Right hindlimb (tissue), 1 donor: ENCODE measurements at regions not wholly inside any gene's neighbourhood (a gene's known extent, or its start where the extent isn't known, plus 50 kb on each side); places are given as distances from the start of the nearest gene placed in this dataset.
"Not testable (repeated sequence)": the region's sequence is repeated elsewhere in the genome, so short reads cannot be mapped to it uniquely, and the experiment has no call there.

Experiments used
- DNase-seq: peaks from one replicate; pipeline ENCODE4 v3.0.0-alpha.2; 2018

DNA sequence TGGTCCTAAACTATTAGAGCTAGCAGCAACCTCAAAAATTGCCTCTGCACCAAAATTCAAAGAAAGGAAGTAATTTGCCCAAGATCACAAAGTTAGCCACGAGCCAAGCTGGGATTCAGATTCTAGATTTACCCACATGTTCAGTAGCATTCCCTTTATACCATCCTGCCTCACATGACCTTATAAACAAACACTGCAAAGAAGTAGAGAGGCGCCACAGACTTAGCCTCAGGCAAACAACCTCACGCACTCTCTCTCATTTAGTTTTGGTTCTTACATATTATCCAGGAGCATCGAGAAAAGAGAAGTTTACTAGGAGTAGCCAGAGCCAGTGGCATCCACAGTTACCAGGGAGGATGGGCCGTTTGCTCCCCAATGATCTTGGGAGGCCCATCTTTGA, 226.6 kb downstream of the OSR1 start:
- no peak for DNase-seq

DNA sequence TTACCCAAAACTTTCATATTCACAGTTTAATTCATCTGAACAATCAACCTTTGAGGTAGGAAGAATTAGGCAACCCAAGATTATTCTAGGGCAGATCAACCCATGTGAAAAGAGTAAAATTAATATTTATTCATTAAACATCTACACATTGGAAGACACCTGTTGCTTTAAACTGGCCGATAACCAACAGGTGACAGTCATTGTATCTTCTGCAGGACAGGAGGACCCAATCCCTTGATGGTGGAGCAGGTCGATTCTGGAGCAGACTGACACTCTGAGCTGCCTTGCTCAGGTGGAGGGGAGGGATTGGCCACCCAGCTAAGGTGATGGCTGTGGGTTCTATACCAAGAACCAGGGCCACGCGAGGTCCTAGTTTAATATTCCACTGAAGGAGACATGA, 230.3 kb downstream of the OSR1 start:
- DNase-seq, result no peak

DNA sequence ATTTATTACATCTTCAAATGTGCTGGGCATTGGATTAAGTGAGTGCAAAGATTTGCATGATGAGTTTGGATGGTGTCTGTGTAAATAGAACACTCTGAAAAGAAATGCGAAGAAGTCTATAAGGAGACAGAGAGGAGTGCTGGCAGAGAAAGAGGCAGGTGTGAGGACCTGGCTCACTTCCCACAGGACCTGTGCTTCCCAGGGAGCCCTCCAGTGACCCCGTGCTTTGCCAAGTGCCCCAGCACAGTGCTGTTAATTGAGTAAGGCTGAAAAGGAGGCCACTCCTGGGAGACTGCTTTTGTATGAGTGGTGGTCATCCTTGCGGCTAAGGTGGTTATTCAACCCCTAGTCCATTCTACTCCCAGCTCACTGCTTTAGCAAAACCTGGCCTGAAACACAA, 230.8 kb downstream of the OSR1 start:
- no peak for DNase-seq

DNA sequence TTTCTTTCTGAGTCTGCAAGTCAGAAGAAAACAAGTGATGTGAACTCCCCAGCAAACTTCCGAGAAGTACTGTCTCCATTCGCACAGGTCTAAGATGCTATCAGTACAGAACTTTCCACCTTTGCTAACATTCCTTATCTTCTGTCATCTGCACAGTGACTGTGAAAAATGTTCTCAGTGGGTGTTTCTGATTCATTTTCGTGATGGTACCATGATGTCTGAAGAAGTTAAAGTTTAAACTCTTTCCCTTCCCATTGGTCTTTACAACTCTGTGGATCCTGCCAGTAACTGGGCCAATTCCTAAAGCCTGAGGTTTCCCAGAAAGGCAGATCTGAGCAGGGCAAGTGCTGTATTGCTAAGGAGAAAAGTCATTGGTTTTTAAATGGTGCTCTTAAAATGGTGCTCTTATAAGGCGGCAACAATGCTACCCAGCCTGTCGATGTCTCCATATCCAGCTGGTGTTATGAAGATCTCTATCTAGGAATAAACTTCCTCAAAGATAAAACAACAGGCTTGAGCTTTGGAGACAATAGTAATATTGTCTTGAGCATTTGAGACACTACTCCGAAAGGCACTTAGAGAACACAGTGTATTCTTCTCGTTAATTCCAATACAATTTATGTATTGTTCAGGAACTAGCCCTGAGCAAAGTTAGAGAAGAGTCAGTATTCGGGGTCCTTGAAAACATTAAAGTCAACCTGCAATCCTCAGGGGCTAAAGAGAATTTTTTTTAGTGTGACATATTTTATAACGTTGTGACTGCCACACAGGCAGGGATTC, 232.3 kb downstream of the OSR1 start:
- no peak for DNase-seq

DNA sequence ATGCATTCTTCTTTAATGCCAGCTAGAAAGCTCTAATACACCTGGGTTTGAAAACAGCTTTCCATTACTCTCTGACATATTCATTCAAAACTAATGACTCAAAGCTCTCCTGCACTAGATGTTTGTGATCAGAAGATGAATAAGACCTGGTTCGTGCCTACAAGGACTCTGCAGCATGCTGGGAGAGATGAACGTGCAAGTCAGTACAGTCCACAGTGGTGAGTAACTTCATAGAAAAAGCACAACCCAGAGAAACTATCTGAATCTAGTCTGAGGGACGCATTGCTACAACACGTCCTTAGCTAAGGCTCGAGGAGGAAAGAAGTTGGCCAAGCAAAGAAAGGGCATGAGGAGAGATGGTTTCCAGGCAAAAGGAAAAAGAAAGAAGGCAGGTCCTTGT, 234.3 kb downstream of the OSR1 start:
- DNase-seq, result no peak

DNA sequence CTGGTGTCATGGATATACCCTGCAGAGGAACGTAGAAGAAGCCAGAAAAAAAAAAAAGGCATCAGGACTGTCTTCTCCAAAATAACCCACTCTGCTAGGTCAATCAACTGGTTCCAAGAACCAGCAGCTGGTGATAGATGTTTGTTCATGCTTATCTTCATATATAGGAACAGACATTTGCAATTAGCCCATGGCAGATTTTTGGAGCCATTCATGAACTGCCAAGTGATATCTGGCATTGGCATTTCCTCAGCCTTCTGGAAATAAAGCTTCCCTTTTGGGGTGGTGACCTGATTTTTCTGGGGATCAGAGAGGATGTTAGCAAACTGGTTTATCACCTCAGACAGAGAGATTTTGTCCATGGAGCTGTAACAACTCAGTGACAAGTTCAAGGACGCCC, 234.9 kb downstream of the OSR1 start:
- DNase-seq, result no peak

DNA sequence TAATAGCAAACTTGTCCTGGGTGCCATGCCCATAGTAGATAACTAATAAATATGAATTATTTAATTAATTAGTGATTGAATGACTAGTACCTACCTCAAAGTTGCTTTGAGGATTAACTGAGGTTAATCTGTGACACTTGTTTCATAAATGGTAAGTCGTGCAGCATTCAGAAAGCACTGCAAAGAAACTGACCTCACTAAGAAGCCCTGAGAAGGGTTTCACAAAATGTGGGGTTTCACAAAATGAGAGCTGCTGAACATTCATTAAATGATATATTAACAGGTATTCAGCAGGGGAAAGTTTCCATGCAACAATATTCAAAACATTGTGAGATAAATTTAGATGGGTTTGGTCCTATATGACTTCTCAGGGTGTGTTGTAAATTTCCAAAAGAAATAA, 236.2 kb downstream of the OSR1 start:
- no peak for DNase-seq

DNA sequence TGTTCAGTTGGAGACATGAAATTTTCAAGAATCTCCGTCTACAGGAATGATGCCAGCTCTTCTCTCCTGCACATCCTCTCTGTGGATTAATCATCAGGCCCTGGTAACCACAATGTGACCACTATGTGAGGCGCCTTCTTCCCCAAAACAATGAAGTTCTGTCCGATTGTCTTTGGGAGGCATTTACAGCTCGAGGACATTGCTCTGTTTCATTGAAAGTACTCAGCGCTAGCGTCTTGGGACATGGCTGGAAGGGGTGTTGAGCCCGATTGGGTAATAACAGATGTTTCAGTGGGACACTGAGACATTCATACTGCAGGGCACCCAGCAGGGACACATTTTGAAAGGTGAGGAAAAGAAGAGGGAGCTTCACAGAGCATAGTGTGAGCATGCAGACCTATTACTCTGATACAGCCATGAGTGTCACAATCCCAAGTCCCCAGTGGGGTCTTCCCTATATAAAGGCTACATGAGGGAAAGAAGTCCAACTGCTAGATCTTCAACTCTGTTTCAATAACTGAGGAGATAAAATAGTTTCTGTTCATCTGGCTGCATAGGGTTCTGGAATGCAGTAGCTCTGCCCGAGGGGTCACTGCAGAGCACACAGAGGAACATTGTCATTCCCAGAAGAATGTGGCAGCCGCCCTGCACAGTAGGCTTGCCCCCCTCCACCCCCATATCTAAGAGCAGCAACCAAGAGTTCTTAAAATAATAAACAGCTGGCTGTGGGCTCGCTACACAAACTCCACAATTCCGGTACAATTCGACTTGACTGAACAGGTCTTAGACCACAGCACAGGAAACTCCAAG, 237.3 kb downstream of the OSR1 start:
- no peak for DNase-seq

DNA sequence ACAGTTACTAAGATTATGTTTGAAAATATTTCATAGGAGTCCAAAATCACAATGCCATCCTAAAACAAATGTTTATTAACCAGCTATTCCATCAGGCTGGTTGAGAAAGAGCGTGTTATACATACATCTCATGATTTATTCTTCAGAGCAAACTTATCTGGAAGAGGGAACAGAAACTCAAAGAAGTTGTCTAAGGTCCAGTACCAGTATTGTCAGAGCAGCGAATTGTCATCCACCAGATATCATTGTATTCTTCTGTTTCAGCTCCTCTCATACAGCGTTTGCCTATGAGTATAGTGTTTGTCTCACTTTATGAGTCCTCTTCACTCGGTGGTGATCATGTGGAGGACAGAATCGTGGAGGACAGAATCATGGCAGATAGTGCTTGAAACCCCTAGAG, 238.2 kb downstream of the OSR1 start:
- no peak for DNase-seq

DNA sequence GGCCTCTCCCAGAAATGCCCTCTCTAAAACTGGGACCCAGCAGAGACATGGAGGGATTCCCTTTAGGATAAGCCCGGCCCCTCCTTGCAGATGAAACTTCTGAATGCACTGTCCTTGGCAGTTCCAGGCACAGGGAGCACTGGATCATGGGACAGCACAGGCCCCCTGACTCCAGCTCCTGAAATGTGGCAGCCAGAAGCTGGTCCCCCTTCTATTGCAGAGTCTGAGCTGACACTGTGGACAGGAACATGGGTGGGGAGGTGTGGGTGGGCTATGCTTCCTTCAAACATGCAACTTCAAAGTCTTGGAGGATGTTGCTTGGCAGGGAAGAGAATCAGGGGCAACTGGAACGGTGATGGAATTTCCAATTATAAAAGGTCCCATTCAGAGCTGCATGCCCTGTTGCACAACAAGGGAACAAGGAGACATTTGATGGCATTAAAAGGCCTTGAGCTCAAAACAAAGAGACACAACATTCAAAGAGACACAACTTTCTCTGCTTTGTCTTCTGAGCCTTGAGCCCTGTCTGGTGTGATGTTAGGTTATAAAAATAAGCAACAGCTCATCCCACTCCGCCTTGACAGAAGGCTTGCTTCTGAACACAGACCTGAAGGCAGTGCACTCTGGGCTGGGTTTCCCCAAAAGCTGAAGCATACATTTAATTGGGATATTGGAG, 239.0 kb downstream of the OSR1 start:
- DNase-seq, result no peak

DNA sequence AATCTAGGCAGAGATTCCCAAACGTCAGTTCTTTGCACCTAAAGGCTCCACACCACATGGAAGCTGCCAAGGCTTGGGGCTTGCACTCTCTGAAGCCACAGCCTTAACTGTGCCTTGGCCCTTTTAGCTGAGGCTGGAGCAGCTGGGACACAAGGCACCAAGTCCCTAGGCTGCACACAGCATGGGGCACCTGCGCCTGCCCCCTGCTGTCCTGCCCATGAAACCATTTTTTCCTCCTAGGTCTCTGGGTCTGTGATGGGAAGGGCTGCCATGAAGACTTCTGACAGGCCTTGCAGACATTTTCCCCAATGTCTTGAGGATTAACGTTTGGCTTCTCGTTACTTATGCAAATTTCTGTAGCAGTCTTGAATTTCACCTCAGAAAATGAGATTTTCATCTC, 241.5 kb downstream of the OSR1 start:
- DNase-seq, result no peak

DNA sequence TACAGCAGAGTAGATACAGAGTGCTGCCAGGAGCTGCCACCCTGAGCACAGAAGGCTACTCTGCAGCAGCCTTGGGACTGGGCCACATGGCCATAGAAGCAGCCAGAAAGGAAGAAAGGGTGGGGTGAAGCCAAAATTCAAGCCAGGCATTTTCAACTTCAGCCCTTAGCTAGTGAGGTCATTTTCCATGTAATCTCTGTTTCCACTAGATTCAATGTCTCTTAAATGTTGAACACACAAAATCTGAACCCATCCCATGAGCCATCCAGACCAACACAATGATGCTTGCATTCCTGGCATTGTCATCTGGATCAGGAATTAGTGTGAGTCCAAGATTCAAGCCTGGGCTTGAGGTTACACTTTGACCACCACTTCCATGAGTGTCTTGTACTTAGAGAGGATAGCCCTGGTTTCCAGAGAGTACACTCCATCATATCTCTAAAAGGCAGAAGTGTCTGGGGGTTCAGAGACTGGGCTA, 243.6 kb downstream of the OSR1 start:
- DNase-seq, result no peak

DNA sequence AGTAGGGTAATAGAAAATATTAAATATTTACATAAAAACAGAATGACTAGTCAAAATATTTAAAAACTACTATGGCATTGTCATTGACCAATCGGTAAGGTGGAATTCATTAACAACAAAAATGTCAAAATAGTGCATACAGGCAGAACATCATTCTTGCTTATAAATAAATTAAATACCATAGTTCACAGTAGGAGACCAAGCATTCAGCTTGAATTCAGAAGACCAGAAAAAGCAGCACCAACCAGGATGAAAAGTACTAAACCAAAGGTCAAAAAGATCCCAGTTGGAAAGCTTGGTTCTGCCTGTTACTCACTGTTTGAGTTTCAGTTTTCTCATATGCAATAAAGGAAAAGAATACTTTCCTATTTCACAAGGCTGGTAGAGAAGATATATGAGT, 244.3 kb downstream of the OSR1 start:
- DNase-seq, result no peak

DNA sequence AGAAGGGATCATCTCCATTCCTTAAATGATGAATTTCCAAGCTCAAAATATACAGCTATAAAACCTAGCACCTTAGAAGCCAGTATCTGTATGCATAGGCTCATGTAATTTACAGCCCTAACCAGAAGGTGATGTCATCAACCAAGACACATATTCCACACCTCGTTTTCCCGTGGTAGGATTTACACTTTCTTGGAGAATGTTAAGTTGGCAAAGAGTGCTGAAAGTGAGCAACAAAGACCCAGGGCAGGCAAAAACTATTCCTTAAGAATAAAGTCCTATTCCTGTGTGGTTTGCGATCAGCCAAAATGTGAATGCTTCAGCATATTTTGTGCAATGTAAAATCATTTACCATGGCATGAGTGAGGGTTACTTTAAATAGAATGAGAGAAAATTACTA, 247.1 kb downstream of the OSR1 start:
- peak; percentile 45 for DNase-seq

DNA sequence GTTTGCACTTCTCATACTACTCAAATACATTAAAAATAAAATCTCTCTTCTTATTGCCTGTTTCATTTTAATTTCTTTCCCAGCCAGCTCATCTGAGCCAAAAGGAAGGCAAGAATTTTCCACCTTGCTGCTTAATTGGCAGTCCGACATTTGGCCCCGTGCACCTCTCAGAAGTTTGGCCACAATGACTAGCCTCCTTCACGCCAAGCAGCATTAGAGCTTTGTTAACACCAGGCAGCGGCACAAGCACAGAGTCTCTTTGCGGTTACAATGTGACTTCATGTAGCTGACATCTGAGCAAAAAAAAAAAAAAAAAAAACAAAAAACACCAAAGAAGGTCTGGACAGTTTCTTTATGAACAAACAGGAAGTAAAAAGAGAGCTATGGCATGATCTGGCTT, 248.9 kb downstream of the OSR1 start:
- peak; percentile 45 for DNase-seq

DNA sequence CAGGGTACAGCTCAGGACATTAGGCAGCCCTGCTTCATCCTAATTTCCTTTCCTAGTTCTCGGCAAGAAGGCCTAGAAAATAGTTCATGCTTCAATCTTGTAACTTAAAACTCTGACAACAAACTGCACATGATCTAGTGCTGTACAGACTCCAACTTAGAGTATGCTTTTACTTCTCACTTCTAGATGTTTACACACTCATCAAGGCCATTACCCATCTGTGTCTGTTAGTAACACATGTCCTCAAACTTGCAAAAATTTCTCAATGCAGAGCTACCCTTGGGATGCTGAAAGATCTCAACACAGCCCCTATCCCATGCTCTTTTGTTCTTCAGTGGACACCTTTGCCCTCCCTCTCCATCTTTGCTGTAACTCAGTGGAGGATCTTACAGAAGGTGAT, 252.0 kb downstream of the OSR1 start:
- DNase-seq, result no peak

DNA sequence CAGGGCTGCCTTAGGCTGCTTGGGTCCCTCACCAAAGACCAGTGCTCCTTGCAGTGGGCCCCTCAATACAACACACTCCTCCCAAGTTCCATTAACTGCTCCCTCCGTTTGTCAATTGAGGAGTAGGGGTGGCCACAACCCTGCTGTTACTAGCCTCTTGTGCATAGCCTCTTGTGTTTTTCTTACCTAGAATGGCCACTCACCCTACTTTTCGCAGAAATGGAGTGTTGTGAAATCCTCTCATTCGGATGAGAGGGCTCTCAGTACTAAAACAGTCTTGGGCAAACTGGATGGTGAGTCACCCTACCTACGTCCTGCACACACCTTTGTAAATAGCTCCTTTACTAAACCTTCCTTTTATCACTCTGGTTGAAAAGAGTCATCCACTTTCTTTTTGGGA, 253.9 kb downstream of the OSR1 start:
- no peak for DNase-seq

DNA sequence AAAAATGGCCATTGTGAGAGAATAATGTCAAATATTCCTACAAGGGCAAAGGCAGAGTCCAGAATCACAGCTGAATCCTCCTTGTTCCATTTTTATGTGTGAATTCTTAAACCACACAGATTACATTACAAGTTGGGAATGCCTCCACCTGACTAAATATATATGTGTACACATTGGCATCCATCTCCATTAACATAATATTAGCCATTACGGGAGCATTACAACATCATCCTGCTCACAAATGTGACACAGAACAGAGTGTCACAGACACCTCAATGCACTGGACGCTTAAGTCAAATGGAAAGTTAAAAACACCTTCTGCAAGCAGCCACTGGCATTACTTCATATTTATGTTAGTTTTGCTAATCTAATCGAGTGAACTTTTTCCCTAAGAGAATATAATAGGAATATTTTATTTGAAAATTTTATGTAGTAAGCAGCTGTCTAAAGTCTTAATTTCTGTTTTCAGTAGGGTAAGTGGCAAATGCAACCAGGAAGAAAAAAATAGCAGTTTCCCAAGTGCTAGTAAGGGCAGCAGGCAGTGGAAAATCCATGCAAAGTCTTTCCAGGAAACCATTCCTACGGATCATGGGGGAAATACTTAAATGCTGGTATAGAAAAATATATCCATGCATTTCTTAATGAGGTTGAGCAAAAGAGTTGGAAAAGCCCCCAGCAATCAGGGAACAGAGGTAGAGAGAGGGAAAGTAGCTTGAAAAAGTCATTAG, 255.6 kb downstream of the OSR1 start:
- no peak for DNase-seq

DNA sequence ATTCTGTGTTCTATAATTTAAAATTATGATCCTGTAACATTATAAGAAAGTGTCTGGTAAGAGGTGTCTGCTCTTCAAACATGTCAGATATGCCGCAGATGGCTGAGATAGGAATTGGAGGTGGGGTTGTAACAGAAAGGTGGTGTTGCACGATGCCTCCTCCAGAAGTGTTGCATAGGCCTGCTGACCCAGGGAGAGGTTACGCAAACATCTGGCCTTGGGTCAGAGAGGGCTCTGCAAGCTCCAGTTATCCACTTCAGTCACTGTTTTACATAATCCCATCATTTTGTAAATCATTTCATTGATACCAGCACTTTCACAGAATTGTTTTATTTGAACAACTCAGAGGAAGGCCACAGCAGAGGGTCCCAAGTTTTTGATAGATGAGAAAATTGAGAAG, 256.5 kb downstream of the OSR1 start:
- DNase-seq, result no peak

DNA sequence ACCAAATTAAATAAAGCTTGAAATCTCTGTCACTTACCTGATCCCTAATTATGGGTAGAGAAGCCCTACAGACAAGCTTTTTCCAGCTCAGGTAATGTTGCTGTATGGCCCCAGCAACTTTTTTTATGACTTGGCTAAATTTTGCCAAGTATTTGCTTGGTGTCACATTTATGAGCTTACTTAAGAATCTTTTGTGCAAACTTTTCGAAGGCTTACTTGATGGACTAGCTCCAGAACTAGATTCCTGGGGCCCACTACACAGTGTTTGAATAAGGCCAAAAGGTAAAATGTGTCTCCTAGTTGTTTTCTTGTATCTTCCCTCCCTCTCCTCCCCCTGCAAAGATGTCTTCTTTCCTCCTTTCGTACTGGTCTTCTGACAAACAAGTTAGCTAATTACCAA, 257.9 kb downstream of the OSR1 start:
- no peak for DNase-seq

DNA sequence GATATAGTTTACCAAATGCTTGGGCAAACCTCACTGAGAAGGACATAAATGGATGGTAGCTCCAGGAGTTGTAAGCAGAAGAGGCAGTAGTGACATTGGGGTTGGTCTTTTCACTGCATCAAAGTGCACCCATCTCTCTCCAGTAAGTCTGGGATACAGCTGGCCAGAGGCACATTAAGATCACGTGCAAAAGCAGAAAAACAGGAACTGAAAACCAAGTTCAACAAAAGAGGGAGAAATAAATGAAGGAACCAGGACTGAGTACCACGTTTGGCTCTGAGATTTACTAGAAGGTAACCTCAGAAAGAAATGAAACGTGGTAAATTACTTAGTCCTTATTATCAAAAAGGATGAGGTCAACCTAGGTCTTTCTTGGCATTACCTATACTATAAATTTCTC, 259.2 kb downstream of the OSR1 start:
- no peak for DNase-seq

DNA sequence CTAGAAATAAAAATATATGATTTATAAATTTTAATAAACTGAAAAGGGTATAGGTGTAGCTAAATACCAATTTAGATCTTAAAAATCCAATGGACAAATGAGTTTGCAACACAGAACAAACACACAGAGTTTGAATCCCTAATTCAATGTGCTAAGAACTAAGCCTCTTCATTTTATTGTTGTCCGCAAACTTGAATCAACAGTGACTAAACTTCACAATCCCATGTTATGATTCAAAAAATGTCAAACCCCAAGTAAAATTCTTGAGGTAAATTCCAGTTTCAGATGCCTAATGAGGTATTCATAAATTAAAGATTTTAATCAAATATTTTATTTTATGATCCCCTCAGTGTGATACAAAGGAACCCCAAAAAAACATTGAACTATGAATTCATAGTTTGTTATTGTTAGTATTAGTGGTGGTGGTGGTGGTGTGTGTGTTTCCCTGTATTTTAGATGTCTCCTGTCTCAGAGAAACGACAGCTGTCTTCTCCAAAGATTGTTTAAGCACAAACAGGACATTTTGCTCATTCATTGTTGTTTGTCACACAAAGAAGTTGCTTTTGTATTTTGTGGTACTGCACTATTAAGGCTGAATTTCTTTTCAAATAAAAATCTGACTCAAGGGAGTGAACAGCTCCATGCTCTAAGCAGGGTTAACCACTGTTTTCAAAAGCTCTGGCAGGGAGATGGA, 259.8 kb downstream of the OSR1 start:
- no peak for DNase-seq

DNA sequence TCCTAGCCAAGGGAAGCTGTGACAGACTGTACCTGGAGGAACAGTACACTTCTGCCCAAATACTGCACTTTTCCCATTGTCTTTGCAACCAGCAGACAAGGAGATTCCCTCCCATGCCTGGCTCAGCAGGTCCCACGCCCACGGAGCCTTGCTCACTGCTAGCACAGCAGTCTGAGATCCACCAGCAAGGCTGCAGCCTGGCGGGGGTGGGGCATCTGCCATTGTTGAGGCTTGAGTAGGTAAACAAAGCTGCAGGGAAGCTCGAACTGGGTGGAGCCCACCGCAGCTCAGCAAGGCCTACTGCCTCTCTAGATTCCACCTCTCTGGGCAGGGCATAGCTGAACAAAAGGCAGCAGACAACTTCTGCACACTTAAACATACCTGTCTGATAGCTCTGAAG, 268.9 kb downstream of the OSR1 start:
- not testable (repeated sequence) for DNase-seq
